ENCODE measurements at regions not wholly inside any gene's neighbourhood (a gene's known extent, or its start where the extent isn't known, plus 50 kb on each side); places are given as distances from the start of the nearest gene placed in this dataset.

DNA sequence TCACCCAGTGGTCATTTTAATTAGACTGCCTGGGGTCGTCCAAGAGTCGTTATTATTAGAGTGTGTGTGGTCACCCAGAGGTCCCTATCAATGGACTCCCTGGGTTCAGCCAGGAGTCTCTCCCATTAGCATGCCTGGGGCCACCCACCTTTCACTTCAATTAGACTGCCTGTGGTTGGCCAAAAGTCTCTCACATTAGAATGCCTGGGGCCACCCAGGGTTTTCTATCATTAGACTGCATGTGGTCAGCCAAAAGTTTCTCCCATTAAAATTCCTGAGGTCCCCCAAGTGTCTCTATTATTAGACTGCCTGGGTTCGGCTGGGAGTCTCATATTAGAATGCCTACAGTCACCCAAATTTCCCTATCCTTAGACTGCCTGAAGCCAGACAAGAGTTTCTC, 1472.6 kb downstream of the UQCRFS1 start:
- H3K36me3 ChIP-seq (replicated peaks in 1 of 2) = no peaks in the 10 kb centered on the region
- TF ChIP-seq, protein P1, sequence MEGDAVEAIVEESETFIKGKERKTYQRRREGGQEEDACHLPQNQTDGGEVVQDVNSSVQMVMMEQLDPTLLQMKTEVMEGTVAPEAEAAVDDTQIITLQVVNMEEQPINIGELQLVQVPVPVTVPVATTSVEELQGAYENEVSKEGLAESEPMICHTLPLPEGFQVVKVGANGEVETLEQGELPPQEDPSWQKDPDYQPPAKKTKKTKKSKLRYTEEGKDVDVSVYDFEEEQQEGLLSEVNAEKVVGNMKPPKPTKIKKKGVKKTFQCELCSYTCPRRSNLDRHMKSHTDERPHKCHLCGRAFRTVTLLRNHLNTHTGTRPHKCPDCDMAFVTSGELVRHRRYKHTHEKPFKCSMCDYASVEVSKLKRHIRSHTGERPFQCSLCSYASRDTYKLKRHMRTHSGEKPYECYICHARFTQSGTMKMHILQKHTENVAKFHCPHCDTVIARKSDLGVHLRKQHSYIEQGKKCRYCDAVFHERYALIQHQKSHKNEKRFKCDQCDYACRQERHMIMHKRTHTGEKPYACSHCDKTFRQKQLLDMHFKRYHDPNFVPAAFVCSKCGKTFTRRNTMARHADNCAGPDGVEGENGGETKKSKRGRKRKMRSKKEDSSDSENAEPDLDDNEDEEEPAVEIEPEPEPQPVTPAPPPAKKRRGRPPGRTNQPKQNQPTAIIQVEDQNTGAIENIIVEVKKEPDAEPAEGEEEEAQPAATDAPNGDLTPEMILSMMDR (IDR thresholded peaks at IDR 0.05) = no peak
- TF ChIP-seq POLR2A (IDR thresholded peaks at IDR 0.05) = no peak
- no peaks in the 10 kb centered on the region for H3K27me3 ChIP-seq
- peak in 1 of 7 donors; percentile 3 for DNase-seq
- 82 to 91% (median 90%) methylated on average over 1 to 3 of the region's 3 CpGs for WGBS, 4 donors
- no peak overlapping the region for H3K4me3 ChIP-seq
- H3K27ac ChIP-seq = no peak overlapping the region
- no peaks in the 10 kb centered on the region for H3K9me3 ChIP-seq (replicated peaks in 1 of 3)
- intact Hi-C loops (cut with DNase I) = no loop called here
- H3K4me1 ChIP-seq (replicated peaks in 1 of 2) = no peaks in the 10 kb centered on the region

DNA sequence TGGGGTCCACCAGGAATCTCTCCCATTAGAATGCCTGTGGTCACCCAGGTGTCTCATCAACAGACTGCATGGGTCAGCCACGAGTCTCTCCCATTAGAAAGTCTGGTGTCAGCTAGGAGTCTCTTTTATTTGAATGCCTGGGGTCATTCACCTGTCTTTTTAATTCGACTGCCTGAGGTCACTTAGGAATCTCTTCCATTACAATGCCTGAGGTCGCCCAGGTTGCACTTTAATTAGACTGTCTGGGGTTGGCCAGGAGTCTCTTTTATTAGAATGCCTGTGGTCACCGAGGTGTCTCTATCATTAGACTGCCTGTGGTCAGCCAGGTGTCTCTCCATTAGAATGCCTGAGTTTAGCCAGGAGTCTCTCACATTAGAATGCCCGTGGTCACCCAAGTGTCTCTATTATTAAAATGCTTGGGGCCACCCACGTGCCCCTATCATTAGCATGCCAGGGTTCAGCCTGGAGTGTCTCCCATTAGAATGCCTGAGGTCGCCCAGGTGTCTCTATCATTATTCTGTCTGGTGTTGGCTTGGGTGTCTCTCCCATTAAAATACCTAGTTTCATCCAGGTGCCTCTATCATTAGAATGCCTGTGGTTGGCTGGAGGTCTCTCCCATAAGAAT, 1474.3 kb downstream of the UQCRFS1 start:
- H3K27ac ChIP-seq = no peak overlapping the region
- no peaks in the 10 kb centered on the region for H3K9me3 ChIP-seq (replicated peaks in 1 of 3)
- peak in 2 of 7 donors; percentile 7 to 18 for DNase-seq
- H3K27me3 ChIP-seq = no peaks in the 10 kb centered on the region
- H3K4me1 ChIP-seq (replicated peaks in 1 of 2) = no peaks in the 10 kb centered on the region
- TF ChIP-seq, protein P1 (IDR thresholded peaks at IDR 0.05) = no peak
- TF ChIP-seq POLR2A (IDR thresholded peaks at IDR 0.05) = no peak
- H3K36me3 ChIP-seq (replicated peaks in 1 of 2) = no peaks in the 10 kb centered on the region
- H3K4me3 ChIP-seq = no peak overlapping the region
- 84 to 96% (median 92%) methylated on average over 7 of the region's 7 CpGs for WGBS, 4 donors
- intact Hi-C loops (cut with DNase I) = no loop called here

DNA sequence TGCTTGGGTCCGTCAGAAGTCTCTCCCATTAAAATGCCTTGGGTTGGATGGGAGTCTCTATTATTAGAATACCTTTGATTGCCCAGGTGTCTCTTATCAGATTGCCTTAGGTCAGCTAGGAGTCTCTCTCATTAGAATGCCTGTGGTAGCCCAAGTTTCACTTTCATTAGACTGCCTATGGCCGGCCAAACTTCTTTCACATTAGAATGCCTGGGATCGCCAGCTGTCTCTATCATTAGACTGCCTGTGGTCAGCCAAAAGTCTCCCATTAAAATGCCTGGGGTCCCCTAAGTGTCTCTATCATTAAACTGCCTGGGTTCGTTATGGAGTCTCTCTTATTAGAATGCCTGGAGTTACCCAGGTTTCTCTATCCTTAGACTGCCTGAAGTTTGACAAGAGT, 1476.7 kb downstream of the UQCRFS1 start:
- TF ChIP-seq, protein P1 (IDR thresholded peaks at IDR 0.05) = no peak
- no peak for TF ChIP-seq POLR2A (IDR thresholded peaks at IDR 0.05)
- DNase-seq = peak in 2 of 7 donors; percentile 5 to 25
- WGBS, 4 donors = 79 to 98% (median 95%) methylated on average over 4 of the region's 4 CpGs
- Histone ChIP-seq H3K27me3 (no peaks in the 10 kb centered on the region), H3K27ac (no peak overlapping the region), H3K9me3 (replicated peaks in 1 of 3) (no peaks in the 10 kb centered on the region), H3K4me3 (no peak overlapping the region), H3K36me3 (replicated peaks in 1 of 2) (no peaks in the 10 kb centered on the region), H3K4me1 (replicated peaks in 1 of 2) (no peaks in the 10 kb centered on the region)
- intact Hi-C loops (cut with DNase I) = no loop called here

DNA sequence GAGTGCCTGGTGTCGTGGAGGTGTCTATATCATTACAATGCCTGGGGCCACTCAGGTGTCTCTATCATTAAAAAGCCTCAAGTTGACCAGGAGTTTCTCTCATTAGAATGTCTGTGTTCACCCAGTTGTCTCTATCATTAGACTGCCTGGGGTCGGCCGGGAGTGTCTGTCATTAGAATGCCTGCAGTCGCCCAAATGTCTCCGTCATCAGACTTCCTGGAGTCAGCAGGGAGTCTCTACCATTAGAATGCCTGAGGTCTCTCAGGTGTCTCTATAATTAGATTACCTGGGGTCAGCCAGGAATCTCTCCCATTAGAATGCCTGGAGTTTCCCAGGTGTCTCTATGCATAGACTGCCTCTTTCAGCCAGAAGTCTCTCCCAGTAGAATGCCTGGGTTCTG, 1477.6 kb downstream of the UQCRFS1 start:
- no peak for TF ChIP-seq POLR2A (IDR thresholded peaks at IDR 0.05)
- TF ChIP-seq, protein P1 (IDR thresholded peaks at IDR 0.05) = no peak
- 88 to 100% (median 94%) methylated on average over 5 of the region's 5 CpGs for WGBS, 4 donors
- intact Hi-C loops (cut with DNase I) = no loop called here
- DNase-seq = peak in 1 of 7 donors; percentile 34
- Histone ChIP-seq H3K4me3 (no peak overlapping the region), H3K36me3 (replicated peaks in 1 of 2) (no peaks in the 10 kb centered on the region), H3K27ac (no peak overlapping the region), H3K4me1 (replicated peaks in 1 of 2) (no peaks in the 10 kb centered on the region), H3K9me3 (replicated peaks in 1 of 3) (peaks cover 0 to under 1% (median 0%) of the 10 kb centered on the region in 3 donors), H3K27me3 (no peaks in the 10 kb centered on the region)
